DMS53 treated with DMSO at 0.1 percent for 48 hours (cell line): ENCODE measurements at regions not wholly inside any gene's neighbourhood (a gene's known extent, or its start where the extent isn't known, plus 50 kb on each side); places are given as distances from the start of the nearest gene placed in this dataset.
A peak's percentile ranks its signal among the peaks of the same experiment; 100 is the strongest.
"Not testable (repeated sequence)": the region's sequence is repeated elsewhere in the genome, so short reads cannot be mapped to it uniquely, and the experiment has no call there.

Experiments used
- DNase-seq: peaks from one replicate; lab custom pipeline; 2025; ENCODE audit not compliant: unreplicated experiment; lab: John Stamatoyannopoulos, UW

DNA sequence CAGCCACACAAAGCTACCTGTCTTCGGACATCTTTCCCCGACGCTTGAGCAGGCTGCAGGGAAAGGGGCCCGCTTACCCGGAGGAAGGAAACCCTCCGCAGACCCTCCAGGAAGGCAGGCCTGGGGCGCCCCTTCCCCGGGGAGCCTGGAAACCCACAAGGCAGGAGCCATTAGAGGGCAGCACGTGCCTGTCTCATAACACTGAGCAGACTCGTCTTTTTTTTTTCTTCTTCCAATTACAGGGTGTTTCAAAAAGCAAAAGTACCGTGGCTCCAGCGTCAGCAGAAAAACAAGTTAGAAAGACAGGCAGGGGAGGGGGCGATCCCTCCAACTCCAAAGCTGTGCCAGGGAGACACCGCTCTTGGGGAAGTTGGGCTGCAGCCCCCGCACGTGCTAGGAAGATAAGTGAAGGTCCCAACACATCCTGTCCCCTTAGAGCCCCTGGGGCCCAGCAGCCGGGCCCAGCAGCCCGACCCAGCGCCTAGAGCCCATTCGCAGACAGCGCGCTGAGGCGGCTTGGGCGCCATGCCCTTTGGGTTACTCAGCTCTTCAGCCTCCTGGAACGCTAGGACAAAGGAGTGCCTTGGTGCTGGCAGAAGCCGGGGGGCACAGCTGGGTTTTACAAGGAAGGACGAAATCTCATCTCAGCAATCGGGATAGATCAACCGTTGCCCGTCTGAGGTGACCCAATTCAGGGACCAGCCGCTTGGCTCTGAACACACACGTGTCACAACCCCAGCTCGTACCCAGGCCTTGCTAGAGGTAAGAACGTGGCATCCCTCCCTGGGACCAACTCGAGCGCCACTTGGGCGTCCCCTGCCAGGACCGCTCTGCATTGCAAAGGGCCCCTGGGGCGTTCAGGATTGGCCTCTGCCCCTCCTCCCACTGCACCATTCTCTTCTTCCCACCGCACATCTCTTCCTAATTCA is 136.3 kb downstream of the LY86 start:
- DNase-seq = peak; percentile 63

DNA sequence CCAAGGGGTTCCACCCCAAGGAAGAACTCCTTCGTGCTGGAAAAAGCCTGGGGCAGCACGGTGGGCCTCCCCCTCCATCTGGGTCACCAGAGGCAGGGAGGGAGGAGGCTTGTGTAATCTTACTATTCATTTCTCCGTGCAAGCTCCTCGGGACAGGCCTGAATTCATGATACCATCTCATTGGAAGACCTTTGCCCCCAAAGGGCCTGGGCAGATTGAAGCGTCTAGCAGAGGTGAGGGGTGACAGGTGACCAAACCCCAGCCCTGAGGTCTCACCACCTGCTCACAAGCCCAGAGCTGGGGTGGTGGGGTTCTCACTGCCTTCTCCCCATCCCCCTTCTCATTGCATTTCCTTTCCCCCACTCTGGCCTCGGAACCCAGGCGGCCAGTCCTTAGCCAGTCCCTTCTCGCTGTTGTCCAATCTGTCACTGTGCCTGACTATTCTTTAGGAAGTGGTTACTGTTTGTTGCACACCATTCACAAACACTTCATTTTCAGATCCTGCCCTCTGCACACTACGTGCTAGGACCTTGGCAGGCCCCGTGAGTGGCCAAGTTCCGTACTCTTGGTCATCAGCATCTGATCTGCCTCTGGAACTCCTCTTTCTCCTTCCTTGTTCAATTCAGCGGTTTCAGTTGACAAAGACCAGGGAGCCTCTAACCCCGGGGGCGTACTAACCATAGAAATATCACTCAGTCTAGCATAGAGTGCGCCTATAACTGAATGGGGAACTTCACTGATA is 137.1 kb downstream of the LY86 start:
- DNase-seq = no peak

DNA sequence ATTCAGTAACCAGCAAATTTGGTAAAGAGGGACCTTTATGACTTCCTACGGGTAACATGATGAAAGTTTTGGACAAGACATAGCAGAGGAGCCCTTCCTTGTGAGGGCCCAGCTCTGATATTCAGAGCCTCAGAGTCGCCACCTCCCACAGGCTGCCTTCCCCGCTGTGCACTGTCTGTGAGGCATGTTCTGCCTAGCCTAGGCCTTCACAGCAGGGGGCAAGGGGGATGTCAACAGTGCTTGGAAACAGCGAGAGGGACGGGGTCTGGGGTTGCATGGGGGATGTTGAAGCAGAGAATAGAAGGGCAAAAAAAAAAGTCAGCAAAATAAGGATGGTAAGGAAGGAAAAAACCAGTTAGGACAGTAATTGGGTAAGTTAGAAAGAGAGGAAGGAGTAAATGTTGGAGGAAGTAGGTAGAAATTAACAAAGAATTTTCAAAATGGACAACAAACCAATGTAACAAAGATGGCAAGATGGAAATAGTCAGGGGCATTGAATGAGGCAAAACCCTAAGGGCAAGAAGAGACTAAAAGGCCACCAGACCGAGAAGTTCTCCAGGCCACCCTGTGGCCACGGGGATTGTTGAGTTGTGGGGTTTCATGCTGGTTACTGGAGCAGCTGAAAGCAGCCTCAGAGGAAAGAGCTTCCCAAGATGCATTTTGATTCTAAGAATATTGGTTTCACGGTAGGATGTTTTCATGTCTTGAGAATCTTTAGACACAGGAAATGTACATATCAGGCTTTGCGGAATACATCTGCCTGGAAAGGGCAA is 139.8 kb downstream of the LY86 start:
- no peak for DNase-seq

DNA sequence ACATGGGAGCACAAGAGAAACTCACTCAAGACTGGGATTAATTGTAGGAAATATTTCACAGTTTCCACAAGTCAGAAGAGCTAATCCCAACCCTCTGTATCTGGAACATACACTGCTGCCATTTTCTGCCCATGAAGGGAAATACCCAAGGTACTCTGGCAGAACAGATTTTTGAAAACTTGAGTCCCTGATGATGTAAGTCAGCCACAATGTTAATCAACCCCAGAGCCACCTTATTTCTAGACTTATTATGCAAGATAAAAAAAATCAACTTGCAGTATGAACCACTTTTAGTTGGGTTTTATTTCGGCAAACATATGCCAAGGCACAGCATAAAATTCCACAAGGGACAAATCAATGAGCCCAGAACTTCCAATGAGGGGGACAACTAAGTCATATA is 141.5 kb downstream of the LY86 start:
- DNase-seq = no peak

GRCh38 chr6:6730831-6731230 is 142.3 kb downstream of the LY86 start:
- no peak for DNase-seq

GRCh38 chr6:6734479-6735465 is 146.3 kb downstream of the LY86 start:
- DNase-seq = no peak

GRCh38 chr6:6736791-6737654 is 148.5 kb downstream of the LY86 start:
- no peak for DNase-seq

- DNase-seq = no peak
Measured at GRCh38 chr6:6737671-6738070, 149.2 kb downstream of the LY86 start.

DNA sequence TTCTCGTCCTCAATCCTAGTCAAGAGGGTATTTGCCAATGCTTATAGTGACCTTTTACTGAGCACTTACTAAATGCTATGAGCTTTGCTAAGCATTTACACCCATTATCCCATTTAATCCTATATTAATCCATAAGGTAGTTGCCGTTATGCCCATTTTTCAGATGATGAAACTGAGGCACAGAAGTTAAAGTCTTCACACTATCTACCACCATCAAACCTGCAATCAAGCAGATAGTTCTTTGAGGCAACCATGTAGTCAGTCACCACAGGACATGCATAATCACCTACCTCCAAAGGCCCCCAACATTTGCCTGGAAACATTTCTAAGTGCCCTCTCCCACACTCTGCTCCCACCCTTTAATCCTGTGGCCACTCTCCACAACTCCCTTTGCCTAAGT is 149.6 kb downstream of the LY86 start:
- DNase-seq = no peak

DNA sequence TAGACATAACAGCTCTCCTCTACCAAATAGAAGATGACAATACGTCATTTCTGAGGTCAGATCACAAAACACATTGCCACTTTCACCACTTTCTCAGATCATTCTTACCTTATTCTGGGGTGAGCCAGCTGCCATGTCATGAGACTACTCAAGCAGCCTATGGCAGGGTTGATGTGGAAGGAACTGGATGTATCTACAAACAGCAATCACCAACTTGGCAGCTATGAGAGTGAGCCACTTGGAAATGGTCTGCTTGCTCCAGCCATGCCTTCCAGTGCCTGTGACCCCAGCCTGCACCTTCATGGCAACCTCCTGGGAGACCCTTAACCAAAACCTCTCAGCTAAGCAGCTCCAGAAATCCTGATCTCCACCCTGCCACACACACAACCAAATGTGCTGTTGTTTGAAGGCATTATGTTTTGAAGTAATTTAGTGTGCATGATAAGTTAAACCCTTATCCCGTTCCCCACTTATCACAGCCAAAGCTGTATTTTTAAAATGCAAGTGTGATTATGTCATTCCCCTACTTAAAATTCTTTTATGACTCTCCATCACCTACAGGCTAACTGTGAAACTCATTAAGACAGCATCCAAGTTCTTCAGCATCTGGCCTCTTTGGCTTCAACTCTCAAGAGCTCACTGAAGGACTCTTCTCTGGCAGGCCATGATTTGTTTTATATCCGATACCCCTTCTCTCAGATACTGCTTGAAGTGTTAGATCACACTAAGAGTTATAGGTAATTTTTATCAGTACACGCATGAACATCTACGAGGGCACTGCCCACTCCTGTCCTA is 150.6 kb downstream of the LY86 start:
- no peak for DNase-seq

- no peak for DNase-seq
Measured at GRCh38 chr6:6740595-6740994, 152.1 kb downstream of the LY86 start.

DNA sequence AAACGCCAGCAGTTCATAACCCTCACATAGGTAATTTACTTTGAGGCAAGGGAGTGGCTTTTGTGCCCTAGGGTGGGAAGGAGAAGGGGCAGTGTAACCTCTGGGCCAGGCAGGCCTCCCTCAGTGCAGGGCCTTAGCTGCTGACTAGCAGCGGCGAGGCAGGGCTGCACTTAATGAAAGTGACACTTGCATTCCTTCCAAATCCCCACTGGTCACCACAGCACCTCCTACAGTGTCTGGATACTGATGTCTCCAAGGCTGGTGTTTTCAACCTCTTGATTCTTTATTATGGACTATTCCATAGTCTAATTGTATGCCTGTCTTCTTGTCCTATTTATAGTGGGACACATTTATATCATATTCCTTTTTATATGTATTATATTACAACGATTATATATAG is 152.7 kb downstream of the LY86 start:
- DNase-seq = no peak

GRCh38 chr6:6742535-6742934 is 154.0 kb downstream of the LY86 start:
- DNase-seq = no peak

GRCh38 chr6:6744551-6744950 is 156.0 kb downstream of the LY86 start:
- DNase-seq = no peak

DNA sequence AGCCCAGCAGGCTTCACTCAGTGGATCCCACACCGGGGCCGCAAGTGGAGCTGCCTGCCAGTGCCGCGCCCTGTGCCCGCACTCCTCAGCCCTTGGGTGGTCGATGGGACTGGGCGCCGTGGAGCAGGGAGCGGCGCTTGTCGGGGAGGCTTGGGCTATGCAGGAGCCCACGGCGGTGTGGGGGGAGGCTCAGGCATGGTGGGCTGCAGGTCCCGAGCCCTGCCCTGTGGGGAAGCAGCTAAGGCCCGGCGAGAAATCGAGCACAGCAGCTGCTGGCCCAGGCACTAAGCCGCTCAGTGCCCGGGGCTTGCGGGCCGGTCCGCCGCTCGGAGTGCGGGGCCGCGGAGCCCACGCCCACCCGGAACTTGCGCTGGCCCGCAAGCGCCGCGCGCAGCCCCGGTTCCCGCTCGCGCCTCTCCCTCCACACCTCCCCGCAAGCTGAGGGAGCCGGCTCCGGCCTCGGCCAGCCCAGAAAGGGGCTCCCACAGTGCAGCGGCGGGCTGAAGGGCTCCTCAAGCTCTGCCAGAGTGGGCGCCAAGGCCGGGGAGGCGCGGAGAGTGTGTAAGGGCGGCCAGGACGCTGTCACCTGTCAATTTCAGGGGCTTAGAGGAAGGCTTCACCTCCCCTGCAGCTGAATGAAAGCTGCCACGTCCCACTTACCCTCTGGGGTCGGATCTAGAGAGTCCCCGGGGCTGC is 157.3 kb downstream of the LY86 start:
- DNase-seq = not testable (repeated sequence)

DNA sequence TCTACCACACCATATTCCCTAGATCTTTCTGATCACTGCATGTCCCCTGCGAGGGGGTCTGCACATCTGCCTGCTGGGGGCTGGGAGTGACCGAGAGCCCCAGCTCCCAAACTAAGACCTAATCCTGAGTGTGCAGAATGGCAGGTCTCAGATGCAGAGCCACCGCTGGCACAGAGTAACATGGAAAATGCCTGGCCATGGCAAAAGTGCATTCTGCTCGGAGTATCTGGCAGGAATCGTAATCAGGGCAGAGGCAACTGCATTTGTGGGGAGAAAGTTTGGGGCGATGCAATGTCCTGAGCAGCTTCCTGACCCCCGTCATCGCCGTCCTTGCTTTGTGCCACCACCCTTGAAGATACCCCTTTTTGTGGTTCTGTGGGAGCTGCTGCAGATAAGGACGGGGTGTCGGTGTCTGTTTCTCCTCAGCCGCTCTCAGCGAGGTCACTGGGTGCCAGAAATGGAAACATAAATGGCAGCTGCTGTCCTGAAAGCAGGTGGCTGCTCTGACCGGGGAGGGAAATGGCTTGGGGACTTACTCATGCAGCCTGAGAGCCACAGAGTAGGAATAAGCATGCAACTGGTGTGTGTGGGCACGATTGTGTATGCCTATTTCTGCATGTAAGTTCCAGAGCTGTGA is 157.9 kb downstream of the LY86 start:
- no peak for DNase-seq

DNA sequence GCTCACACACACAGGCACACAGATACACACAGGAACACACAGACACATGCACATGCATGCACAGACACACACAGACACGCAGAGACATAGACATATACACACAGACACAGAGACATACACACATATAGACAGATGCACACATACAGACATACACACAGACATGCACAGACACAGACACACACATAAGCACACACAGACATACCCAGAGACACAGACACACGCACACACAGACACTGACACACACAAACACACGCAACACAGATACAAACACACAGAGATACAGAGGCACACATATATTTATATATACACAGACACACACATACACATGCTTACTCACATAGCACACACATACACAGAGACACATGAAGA is 158.4 kb downstream of the LY86 start:
- DNase-seq = no peak

GRCh38 chr6:6747371-6747770 is 158.9 kb downstream of the LY86 start:
- no peak for DNase-seq
